Amniotic epithelial cell (primary cell): ENCODE measurements at regions not wholly inside any gene's neighbourhood (a gene's known extent, or its start where the extent isn't known, plus 50 kb on each side); places are given as distances from the start of the nearest gene placed in this dataset.

Source experiments
- DNase-seq: peaks from one replicate; pipeline ENCODE4 v3.0.0-alpha.2; 2010; ENCODE audit warnings: low read depth

GRCh38 chr18:51941999-51942398, 398.0 kb upstream of the DCC start:
- DNase-seq: no peak

DNA sequence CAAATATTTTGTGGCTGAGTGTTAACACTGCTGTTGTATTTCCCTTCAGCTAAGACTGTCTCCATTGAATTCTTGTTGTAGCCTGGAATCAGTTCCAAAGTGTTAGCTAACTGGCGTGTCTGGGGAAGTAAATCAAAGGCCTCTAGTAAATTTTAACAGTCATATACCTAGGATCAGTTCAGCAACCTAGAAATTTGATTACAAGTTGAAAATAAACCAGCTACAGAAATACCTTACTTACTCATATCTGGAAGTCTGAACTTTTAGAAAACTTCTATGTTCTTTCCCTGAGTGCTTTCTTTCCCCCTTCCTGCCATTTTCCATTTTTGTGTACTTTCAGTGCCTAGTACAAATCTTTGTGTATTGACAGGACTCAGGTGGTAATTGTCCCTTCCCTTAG, 396.7 kb upstream of the DCC start:
- no peak for DNase-seq

- DNase-seq: no peak
These were observed 393.1 kb upstream of the DCC start for GRCh38 chr18:51946946-51947345.

DNA sequence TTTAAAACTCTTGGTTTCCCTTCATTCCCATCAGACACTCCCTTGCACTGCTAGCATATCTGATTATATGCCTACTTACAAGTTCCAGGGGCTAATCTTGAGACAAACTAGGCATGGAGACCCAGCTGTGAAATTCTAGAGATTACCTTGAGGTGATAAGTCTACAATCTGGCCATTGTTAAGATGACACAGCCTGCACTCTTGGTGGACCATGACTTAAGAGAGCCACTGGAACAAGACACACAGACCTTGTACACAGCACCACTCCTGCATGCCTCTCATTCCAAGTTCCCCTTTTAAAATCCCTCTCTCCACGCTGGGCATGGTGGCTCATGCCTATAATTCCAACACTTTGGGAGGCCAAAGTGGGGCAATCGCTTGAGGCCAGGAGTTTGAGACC, 387.2 kb upstream of the DCC start:
- no peak for DNase-seq

DNA sequence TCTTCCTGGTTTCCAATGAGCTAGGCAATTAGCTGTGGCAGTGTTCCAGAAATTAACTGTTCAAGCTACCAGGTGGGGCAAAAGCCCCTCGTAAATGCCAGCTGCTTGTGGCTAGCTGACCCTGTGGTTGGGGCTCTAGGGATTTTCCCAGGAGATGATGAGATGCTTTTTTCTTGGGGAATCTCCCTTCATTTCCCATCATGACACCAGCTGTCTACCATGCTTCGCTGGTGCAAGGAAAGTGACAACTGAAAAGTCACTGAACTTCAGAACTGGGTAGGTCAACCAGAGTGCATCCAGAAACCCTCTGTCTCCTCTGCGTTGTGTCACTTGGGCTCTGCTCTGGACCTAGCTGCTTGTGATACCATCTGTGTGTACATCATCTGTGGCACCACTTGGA, 386.5 kb upstream of the DCC start:
- no peak for DNase-seq

- no peak for DNase-seq
These were observed 384.9 kb upstream of the DCC start for GRCh38 chr18:51955136-51955535.

GRCh38 chr18:51957001-51957400, 383.0 kb upstream of the DCC start:
- no peak for DNase-seq

DNA sequence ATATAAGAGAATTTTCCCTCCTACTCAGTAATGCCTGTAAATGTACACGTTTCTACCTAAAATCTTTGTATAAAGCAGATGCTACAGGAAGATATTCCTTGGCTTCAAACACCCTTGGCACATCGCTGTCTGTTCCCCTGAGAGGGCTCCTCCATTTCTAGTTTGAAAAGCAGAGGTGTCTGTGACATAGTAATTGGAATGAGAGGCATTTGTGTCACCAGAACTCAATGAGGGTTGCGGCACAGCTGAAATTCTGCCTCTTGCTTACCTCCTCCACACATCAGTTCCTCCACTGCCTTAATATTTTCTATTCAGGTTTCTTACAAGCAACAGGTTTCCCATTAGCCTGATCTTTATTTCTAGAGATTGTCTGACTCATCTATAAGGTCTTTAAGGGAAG, 359.9 kb upstream of the DCC start:
- no peak for DNase-seq

DNA sequence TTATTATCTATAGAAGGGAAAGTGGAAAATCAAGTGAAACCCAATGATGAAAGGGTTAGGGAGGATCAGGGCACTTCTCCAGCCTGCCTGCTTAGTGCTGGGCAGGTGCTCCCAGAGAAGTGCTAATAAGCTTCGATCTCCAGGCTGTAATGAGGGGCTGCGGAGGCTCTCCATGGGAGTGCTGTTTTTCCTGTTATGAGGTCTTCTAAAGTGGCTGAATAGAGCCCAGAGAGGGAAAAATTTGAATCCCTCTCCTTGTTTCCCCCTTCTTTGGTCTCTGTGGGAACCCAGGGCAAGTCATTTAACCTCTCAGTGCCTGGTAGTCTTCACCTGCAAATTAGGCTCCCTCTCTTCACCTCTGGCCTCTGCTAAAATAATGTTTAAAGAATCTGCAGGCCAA, 351.7 kb upstream of the DCC start:
- no peak for DNase-seq

- DNase-seq: no peak
These were observed 342.9 kb upstream of the DCC start for GRCh38 chr18:51997129-51997528.

GRCh38 chr18:51998066-51998465, 341.9 kb upstream of the DCC start:
- no peak for DNase-seq

DNA sequence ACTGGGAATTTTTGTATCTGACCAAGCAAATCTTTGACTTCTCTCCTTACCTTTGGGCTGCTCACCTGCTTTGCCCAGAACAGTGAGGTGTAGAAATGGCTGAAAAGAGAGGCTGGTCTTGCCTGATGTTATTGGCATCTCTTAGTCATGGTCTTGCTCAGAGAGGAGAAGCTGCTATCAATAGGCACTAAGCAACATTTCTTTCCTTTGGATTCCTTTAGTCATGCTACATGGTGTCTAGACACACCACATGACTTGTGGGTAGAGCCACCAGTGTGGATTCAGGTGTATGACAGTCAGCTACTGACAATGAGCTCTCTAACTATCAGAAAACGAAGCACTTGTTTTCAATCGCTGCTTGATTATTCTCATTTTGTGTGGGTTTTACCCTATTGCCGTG, 341.3 kb upstream of the DCC start:
- no peak for DNase-seq

DNA sequence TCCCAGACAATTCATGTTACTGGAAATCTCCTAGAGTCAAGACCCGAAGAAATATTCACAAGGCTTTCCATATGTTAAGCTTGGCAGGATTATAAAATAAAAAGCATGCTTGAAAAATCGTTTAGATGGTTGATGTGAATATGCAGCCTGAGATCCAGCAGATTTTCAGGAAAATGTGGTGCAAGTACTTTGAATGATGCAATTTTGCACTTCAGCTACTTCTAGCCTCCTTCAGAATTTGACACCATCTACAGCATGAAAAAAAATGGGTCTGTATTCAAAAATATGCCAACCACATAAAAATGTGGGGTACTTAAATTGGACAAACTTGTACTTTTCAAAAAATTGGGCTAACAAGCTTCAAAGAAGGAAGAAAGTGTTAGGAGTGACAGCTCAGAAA, 340.6 kb upstream of the DCC start:
- no peak for DNase-seq

DNA sequence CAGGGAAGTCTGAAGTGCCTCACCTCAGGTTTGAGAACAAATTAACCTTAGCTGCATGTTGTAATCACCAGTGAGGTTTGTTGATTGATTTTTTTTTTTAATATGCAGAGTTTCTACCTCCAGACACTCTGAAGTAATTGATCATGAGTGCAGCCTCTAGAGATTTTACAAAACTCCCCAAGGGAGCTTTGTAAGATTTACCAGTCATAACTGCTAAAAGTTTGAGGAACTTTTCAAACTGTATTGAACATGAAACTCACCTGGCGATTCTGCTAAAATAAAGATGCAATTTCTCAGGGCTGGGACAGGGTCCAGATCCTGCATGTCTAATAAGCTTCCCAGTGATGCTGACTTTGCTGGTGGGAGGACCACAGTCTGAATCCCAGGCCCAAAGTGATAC, 339.6 kb upstream of the DCC start:
- DNase-seq: no peak

GRCh38 chr18:52001106-52001505, 338.9 kb upstream of the DCC start:
- DNase-seq: no peak

DNA sequence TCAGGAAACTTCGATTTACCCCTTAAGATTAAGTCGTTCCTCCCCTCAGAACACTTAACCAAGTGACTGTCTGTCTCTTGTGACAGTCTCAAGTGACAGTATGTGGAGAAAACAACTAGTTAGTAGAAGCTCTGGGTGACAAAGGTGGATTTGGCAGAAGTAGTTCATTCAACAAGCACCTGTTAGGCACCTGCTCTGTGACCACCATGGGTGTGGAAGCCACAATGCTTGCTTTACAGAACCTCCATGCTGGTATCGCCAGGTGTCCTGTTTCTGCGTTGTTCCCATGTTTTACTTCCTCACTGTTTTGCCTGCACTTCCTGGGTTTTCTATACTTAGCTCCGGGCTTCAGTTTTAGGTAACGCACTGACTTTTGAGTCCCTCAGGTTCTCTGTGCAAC, 337.4 kb upstream of the DCC start:
- DNase-seq: no peak

- DNase-seq: no peak
These were observed 332.9 kb upstream of the DCC start for GRCh38 chr18:52007105-52007504.

DNA sequence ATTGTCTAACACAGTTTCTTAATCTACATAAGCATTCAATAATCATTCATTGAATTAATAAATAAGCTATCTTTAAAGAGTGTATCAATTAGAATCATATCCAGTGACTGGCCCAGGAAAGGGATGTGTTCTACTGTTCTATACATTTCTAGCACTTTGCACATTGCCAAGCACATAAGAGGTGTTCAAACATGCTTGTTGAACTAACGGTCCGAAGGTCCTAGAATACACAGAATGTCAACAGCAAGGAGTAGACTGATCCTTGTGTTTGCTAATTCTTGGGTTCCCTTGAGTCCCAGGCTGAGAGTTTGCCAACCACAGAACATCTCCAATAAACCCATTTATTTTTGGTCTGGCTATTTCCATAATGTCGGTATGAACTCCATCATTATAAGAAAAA, 331.7 kb upstream of the DCC start:
- DNase-seq: no peak

GRCh38 chr18:52008736-52009135, 331.3 kb upstream of the DCC start:
- no peak for DNase-seq

DNA sequence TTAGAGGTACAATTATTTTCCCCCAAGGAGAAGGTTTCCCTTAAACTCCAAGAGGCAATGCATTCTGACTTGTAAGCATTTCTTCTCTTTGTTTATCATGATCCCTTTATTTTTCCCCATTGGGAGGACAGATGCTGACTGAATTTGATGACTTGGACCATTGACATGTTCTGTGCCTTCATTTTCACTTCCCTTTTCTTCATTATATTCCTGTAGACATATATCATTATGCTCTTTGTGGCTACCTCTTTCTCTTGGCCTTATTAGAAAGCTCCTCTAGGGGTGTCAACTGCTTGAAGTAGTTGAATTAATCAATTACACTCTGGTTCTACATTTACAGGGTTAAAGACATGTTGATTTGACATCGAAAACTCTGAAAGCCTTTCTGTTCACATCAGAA, 330.0 kb upstream of the DCC start:
- no peak for DNase-seq

- DNase-seq: no peak
These were observed 293.9 kb upstream of the DCC start for GRCh38 chr18:52045946-52046675.

GRCh38 chr18:52046842-52047241, 293.2 kb upstream of the DCC start:
- DNase-seq: no peak

GRCh38 chr18:52054324-52054723, 285.7 kb upstream of the DCC start:
- DNase-seq: no peak

- DNase-seq: no peak
These were observed 279.2 kb upstream of the DCC start for GRCh38 chr18:52060607-52061304.
